ENCODE measurements at regions not wholly inside any gene's neighbourhood (a gene's known extent, or its start where the extent isn't known, plus 50 kb on each side); places are given as distances from the start of the nearest gene placed in this dataset.

DNA sequence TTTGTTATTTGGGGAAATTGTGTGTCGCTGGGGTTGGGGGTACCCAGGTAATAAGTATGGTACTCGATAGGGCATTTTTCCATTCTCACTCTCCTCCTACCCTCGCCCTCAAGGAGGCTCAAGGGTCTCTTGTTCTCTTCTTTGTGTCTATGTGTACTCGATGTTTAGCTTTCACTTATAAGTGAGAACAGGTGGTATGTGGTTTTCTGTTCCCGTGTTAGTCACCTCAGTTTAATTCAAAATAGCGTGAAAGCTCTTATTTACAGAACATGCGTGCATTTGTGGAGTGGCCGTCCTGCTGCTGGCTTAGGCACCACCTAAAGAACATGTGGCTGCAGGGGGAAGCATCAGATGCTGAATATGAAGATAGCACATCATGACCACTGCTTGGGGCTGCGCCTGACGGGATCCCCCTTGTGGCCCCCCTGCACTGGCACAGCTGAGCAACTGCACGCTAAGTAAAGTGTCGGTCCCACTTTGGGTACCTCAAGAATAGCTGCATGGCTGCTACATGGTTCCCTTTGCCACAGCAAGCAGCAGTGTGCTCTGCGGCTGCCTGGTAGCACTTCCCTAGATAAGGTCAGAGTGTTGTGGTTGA, 569.0 kb downstream of the DCDC2C start:
- Histone ChIP-seq H3K36me3 (ENCODE audit: control insufficient read depth, insufficient read depth, low read length) (no peaks in the 10 kb centered on the region), H3K27ac (ENCODE audit: insufficient read depth, low read length, poor library complexity, severe bottlenecking) (no peak overlapping the region), H3K4me3 (ENCODE audit: low read depth, low read length) (no peak overlapping the region), H3K4me1 (ENCODE audit: control insufficient read depth, insufficient read depth, low read length, poor library complexity, severe bottlenecking) (no peaks in the 10 kb centered on the region), H3K27me3 (ENCODE audit: control insufficient read depth, insufficient read depth, low read length) (no peaks in the 10 kb centered on the region), H3K9me3 (ENCODE audit: control insufficient read depth in 2 of 2, low read length in 2 of 2) (peaks cover 4 to 5% of the 10 kb centered on the region in 2 experiments)
- DNase-seq (no peak), ATAC-seq (ENCODE audit: low read depth in 2 of 2) (no peak)
- no peaks in the 10 kb centered on the region for H3K27me3 Mint-ChIP-seq
- H3K36me3 Mint-ChIP-seq: no peaks in the 10 kb centered on the region
- H3K4me3 Mint-ChIP-seq: no peak overlapping the region
- H3K27ac Mint-ChIP-seq: no peak overlapping the region
- H3K4me1 Mint-ChIP-seq: no peaks in the 10 kb centered on the region
- peaks cover 0 to 10% (median 2%) of the 10 kb centered on the region in 7 donors for H3K9me3 Mint-ChIP-seq

DNA sequence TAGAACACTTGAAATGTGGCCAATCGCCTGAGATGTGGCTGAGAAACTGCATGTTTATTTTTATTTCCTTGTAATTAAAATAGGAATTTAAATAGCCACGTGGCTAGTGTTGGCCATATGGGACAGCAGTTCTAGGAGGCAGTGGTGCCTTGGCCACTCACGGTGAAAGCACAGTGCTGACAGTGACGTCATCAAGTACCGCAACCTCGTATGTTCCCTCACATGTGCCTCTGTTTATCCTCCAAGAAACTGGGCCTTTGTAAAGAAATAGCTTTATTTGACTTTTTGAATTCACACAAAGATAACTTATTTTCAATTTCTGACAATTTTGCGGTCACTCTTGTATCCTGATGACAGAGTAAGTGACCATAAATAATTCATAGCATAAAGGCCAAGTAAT, 575.0 kb downstream of the DCDC2C start:
- Mint-ChIP-seq H3K27ac (no peak overlapping the region), H3K36me3 (no peaks in the 10 kb centered on the region), H3K9me3 (peaks cover 0 to 23% (median 6%) of the 10 kb centered on the region in 7 donors), H3K4me3 (no peak overlapping the region), H3K27me3 (no peaks in the 10 kb centered on the region), H3K4me1 (no peaks in the 10 kb centered on the region)
- H3K4me3 ChIP-seq (ENCODE audit: low read depth, low read length): no peak overlapping the region
- no peak for ATAC-seq (ENCODE audit: low read depth in 2 of 2)
- no peaks in the 10 kb centered on the region for H3K4me1 ChIP-seq (ENCODE audit: control insufficient read depth, insufficient read depth, low read length, poor library complexity, severe bottlenecking)
- no peaks in the 10 kb centered on the region for H3K27me3 ChIP-seq (ENCODE audit: control insufficient read depth, insufficient read depth, low read length)
- H3K9me3 ChIP-seq (ENCODE audit: control insufficient read depth in 2 of 2, low read length in 2 of 2): peaks cover 5% of the 10 kb centered on the region in 2 experiments
- no peak overlapping the region for H3K27ac ChIP-seq (ENCODE audit: insufficient read depth, low read length, poor library complexity, severe bottlenecking)
- DNase-seq: no peak
- H3K36me3 ChIP-seq (ENCODE audit: control insufficient read depth, insufficient read depth, low read length): no peaks in the 10 kb centered on the region

DNA sequence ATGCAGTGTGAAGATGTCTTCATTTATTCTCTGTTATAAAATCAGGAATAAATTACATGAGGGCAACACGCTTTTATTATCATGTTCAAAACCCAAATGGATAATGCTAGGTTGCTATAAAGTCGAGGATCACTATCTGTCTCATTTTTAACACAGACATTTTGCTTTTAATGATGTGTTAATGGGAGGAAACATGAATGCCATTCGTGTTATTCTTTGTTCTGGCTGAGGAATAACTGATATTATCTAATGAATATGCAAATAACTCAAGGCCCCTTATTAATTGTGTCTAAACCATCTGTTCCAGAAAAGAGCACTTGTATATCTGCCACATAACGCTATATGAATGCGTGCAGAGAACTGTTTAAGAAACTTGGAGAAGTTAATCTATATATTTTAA, 576.1 kb downstream of the DCDC2C start:
- no peaks in the 10 kb centered on the region for H3K4me1 ChIP-seq (ENCODE audit: control insufficient read depth, insufficient read depth, low read length, poor library complexity, severe bottlenecking)
- H3K27me3 ChIP-seq (ENCODE audit: control insufficient read depth, insufficient read depth, low read length): no peaks in the 10 kb centered on the region
- H3K9me3 ChIP-seq (ENCODE audit: control insufficient read depth in 2 of 2, low read length in 2 of 2): peaks cover 5% of the 10 kb centered on the region in 2 experiments
- Mint-ChIP-seq H3K27ac (no peak overlapping the region), H3K36me3 (no peaks in the 10 kb centered on the region), H3K4me1 (no peaks in the 10 kb centered on the region), H3K27me3 (no peaks in the 10 kb centered on the region), H3K9me3 (peaks cover 0 to 22% (median 6%) of the 10 kb centered on the region in 7 donors), H3K4me3 (no peak overlapping the region)
- no peak overlapping the region for H3K27ac ChIP-seq (ENCODE audit: insufficient read depth, low read length, poor library complexity, severe bottlenecking)
- DNase-seq: no peak
- H3K4me3 ChIP-seq (ENCODE audit: low read depth, low read length): no peak overlapping the region
- ATAC-seq (ENCODE audit: low read depth in 2 of 2): no peak
- H3K36me3 ChIP-seq (ENCODE audit: control insufficient read depth, insufficient read depth, low read length): no peaks in the 10 kb centered on the region

DNA sequence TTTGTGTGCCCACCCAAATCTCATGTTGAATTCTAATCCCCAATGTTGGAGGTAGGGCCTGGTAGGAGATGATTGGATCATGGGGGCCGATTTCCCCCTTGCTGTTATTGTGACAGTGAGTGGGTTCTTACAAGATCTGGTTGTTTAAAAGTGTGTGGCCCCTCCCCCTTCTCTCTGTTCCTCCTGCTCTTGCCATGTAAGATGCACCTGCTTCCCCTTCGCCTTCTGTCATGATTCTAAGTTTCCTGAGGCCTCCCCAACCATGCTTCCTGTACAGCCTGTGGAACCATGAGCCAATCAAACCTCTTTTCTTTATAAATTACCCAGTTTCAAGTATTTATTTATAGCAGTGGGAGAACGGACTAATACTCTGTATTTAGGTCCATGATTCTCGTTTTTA, 588.1 kb downstream of the DCDC2C start:
- Mint-ChIP-seq H3K9me3 (peaks cover 0 to 20% (median 4%) of the 10 kb centered on the region in 7 donors), H3K27ac (no peak overlapping the region)

DNA sequence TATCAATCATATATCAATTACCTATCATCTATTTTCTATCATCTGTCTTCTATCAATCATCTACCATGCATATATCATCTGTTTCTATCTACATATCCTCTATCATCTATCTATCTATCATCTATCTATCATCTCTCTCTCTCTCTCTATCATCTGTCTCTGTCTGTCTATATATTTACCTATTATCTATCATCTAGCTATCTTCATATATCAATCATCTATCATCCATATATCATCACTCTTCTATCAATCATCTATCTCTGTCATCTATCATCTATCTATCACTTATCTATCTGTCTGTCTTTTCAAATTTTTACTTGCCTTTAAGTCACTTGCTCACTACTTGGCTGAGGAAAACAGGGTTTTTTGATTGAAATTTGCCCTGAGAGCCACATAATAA, 592.3 kb downstream of the DCDC2C start:
- no peak for DNase-seq
- Mint-ChIP-seq H3K9me3 (peaks cover 0 to 13% (median 6%) of the 10 kb centered on the region in 7 donors), H3K36me3 (no peaks in the 10 kb centered on the region), H3K27me3 (no peaks in the 10 kb centered on the region), H3K4me3 (no peak overlapping the region), H3K4me1 (no peaks in the 10 kb centered on the region), H3K27ac (no peak overlapping the region)
- Histone ChIP-seq H3K36me3 (ENCODE audit: control insufficient read depth, insufficient read depth, low read length) (no peaks in the 10 kb centered on the region), H3K9me3 (ENCODE audit: control insufficient read depth in 2 of 2, low read length in 2 of 2) (peaks cover 0 to 19% of the 10 kb centered on the region in 2 experiments), H3K4me1 (ENCODE audit: control insufficient read depth, insufficient read depth, low read length, poor library complexity, severe bottlenecking) (no peaks in the 10 kb centered on the region), H3K27ac (ENCODE audit: insufficient read depth, low read length, poor library complexity, severe bottlenecking) (no peak overlapping the region), H3K4me3 (ENCODE audit: low read depth, low read length) (no peak overlapping the region), H3K27me3 (ENCODE audit: control insufficient read depth, insufficient read depth, low read length) (no peaks in the 10 kb centered on the region)
- ATAC-seq (ENCODE audit: low read depth in 2 of 2): no peak

More for the DNA sequence above, 588.1 kb downstream of the DCDC2C start:
- peaks cover 7 to 12% of the 10 kb centered on the region in 2 experiments for H3K9me3 ChIP-seq (ENCODE audit: control insufficient read depth in 2 of 2, low read length in 2 of 2)
- Mint-ChIP-seq H3K27me3 (no peaks in the 10 kb centered on the region), H3K4me3 (no peak overlapping the region), H3K4me1 (no peaks in the 10 kb centered on the region), H3K36me3 (no peaks in the 10 kb centered on the region)
- H3K4me1 ChIP-seq (ENCODE audit: control insufficient read depth, insufficient read depth, low read length, poor library complexity, severe bottlenecking): no peaks in the 10 kb centered on the region
- no peak overlapping the region for H3K4me3 ChIP-seq (ENCODE audit: low read depth, low read length)
- no peak overlapping the region for H3K27ac ChIP-seq (ENCODE audit: insufficient read depth, low read length, poor library complexity, severe bottlenecking)
- DNase-seq (no peak), ATAC-seq (ENCODE audit: low read depth in 2 of 2) (no peak)
- H3K27me3 ChIP-seq (ENCODE audit: control insufficient read depth, insufficient read depth, low read length): no peaks in the 10 kb centered on the region
- H3K36me3 ChIP-seq (ENCODE audit: control insufficient read depth, insufficient read depth, low read length): no peaks in the 10 kb centered on the region

DNA sequence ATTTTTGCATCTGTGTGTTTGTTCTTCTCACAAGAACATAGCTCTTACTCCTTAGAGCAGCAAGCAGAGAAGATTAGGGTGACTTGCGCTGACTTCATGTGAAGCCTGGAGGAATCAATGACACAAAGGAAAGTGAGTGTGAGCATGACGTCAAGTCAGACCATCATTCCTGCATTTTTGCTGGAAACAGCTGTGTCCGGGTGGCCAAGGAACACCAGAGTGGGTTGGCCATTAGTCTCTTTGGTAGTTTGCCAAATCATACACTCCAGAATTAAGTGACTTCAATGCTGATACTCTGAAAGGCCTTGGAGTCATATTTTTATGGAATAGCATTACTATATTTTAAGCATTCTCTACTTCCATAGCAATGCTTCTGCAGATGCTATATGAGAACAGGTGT, 597.2 kb downstream of the DCDC2C start:
- Mint-ChIP-seq H3K36me3 (no peaks in the 10 kb centered on the region), H3K4me1 (no peaks in the 10 kb centered on the region), H3K9me3 (peaks cover 0 to 9% (median 7%) of the 10 kb centered on the region in 7 donors), H3K27ac (no peak overlapping the region), H3K27me3 (no peaks in the 10 kb centered on the region), H3K4me3 (no peak overlapping the region)
- Histone ChIP-seq H3K9me3 (ENCODE audit: control insufficient read depth in 2 of 2, low read length in 2 of 2) (peaks cover 0 to 18% of the 10 kb centered on the region in 2 experiments), H3K4me1 (ENCODE audit: control insufficient read depth, insufficient read depth, low read length, poor library complexity, severe bottlenecking) (no peaks in the 10 kb centered on the region), H3K27me3 (ENCODE audit: control insufficient read depth, insufficient read depth, low read length) (no peaks in the 10 kb centered on the region), H3K4me3 (ENCODE audit: low read depth, low read length) (no peak overlapping the region), H3K27ac (ENCODE audit: insufficient read depth, low read length, poor library complexity, severe bottlenecking) (no peak overlapping the region), H3K36me3 (ENCODE audit: control insufficient read depth, insufficient read depth, low read length) (no peaks in the 10 kb centered on the region)
- ATAC-seq (ENCODE audit: low read depth in 2 of 2) (no peak), DNase-seq (no peak)

DNA sequence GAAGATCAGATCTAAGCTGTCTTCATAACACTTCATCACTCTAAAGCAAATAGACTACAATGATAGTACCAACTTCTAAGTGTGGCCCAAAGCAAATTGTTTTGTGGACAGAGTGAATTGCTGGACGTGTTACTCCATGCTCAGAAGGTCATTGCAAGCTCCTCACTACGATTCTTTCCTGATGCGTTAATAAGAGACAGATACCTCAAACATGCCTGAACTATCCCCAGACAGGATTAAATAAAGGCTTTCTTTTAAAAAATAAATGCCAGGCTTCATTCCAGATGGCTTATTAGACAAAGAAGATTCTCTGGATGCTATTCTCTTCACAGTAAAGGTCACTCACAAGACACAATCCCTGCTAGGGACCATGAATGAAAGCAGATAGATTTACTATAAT, 621.2 kb downstream of the DCDC2C start:
- no peaks in the 10 kb centered on the region for H3K27me3 Mint-ChIP-seq
- peaks cover 0 to 6% (median 3%) of the 10 kb centered on the region in 7 donors for H3K9me3 Mint-ChIP-seq
- ATAC-seq (ENCODE audit: low read depth in 2 of 2): no peak

DNA sequence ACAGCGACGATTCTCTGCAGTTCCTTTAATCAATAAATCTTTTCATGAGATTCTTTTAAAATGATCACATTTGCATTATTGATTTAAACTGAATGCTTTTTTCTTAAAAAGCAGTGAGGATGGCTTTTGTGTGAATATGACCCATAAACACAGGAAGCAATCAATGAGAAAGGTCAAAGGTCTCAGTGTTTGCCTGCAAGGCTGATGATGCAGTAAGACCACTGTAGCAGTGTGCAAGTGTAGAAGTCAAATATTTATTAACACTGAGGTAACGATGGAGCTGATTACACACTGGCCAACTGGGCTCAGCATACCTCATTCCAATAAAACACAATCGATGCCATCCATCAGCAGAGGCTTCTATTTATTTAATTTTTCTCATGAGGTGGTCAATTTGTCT, 633.5 kb downstream of the DCDC2C start:
- Mint-ChIP-seq H3K27me3 (no peaks in the 10 kb centered on the region), H3K4me3 (no peak overlapping the region), H3K27ac (no peak overlapping the region), H3K4me1 (no peaks in the 10 kb centered on the region), H3K9me3 (peaks cover 2 to 21% (median 4%) of the 10 kb centered on the region in 7 donors), H3K36me3 (no peaks in the 10 kb centered on the region)
- H3K4me1 ChIP-seq (ENCODE audit: control insufficient read depth, insufficient read depth, low read length, poor library complexity, severe bottlenecking): no peaks in the 10 kb centered on the region
- DNase-seq (no peak), ATAC-seq (ENCODE audit: low read depth in 2 of 2) (no peak)
- peaks cover 0 to 5% of the 10 kb centered on the region in 2 experiments for H3K9me3 ChIP-seq (ENCODE audit: control insufficient read depth in 2 of 2, low read length in 2 of 2)
- H3K36me3 ChIP-seq (ENCODE audit: control insufficient read depth, insufficient read depth, low read length): no peaks in the 10 kb centered on the region
- H3K27me3 ChIP-seq (ENCODE audit: control insufficient read depth, insufficient read depth, low read length): no peaks in the 10 kb centered on the region
- no peak overlapping the region for H3K27ac ChIP-seq (ENCODE audit: insufficient read depth, low read length, poor library complexity, severe bottlenecking)
- no peak overlapping the region for H3K4me3 ChIP-seq (ENCODE audit: low read depth, low read length)

More for the DNA sequence above, 621.2 kb downstream of the DCDC2C start:
- Histone ChIP-seq H3K27ac (ENCODE audit: insufficient read depth, low read length, poor library complexity, severe bottlenecking) (no peak overlapping the region), H3K4me1 (ENCODE audit: control insufficient read depth, insufficient read depth, low read length, poor library complexity, severe bottlenecking) (no peaks in the 10 kb centered on the region), H3K4me3 (ENCODE audit: low read depth, low read length) (no peak overlapping the region), H3K36me3 (ENCODE audit: control insufficient read depth, insufficient read depth, low read length) (no peaks in the 10 kb centered on the region), H3K27me3 (ENCODE audit: control insufficient read depth, insufficient read depth, low read length) (no peaks in the 10 kb centered on the region), H3K9me3 (ENCODE audit: control insufficient read depth in 2 of 2, low read length in 2 of 2) (no peaks in the 10 kb centered on the region)
- no peak for DNase-seq
- Mint-ChIP-seq H3K36me3 (no peaks in the 10 kb centered on the region), H3K27ac (no peak overlapping the region), H3K4me3 (no peak overlapping the region), H3K4me1 (no peaks in the 10 kb centered on the region)

All from CD4-positive, CD25-positive, alpha-beta regulatory T cell (primary cell).